Transverse colon (tissue), 3 donors: ENCODE measurements at regions not wholly inside any gene's neighbourhood (a gene's known extent, or its start where the extent isn't known, plus 50 kb on each side); places are given as distances from the start of the nearest gene placed in this dataset.

Experiments used
- POLR2A ChIP-seq: fragments of 450-650 bp; IDR thresholded peaks from one replicate; pipeline ENCODE4 v1.6.1; 2016; ENCODE audit warnings: antibody characterized with exemption, mild to moderate bottlenecking, moderate library complexity
- TF ChIP-seq, protein P1 (sequence below), 5 experiments: fragments of 200-600 bp in 3 of 5; fragments of 450-650 bp in 2 of 5; sonication (generic) in 3 of 5; IDR thresholded peaks; 1 replicate in 2 of 5; 2 replicates in 3 of 5; pipeline ENCODE4 v1.5.1; 2016 to 2017; ENCODE audit warnings: antibody characterized with exemption in 5 of 5, inconsistent platforms in 3 of 5, mild to moderate bottlenecking in 2 of 5, moderate library complexity in 1 of 5

DNA sequence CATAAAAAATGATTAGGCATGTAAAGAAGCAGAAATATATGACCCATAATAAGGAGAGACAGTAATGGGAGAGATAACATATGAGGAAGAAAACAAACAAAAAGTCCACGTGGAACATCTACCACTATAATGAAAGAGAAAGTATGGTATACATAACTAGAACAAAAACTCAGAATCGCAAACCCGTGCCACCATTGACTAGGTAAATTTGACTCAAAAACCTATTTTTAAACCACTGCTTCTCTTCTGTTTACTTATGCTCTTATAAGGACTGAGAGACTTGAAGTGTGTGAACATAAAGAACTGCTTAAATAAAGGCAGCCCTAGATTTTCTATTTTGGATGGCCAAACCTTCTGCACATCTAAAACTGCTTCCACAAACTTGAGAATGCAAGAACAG is 330.7 kb downstream of the CAAP1 start:
- TF ChIP-seq, protein P1, sequence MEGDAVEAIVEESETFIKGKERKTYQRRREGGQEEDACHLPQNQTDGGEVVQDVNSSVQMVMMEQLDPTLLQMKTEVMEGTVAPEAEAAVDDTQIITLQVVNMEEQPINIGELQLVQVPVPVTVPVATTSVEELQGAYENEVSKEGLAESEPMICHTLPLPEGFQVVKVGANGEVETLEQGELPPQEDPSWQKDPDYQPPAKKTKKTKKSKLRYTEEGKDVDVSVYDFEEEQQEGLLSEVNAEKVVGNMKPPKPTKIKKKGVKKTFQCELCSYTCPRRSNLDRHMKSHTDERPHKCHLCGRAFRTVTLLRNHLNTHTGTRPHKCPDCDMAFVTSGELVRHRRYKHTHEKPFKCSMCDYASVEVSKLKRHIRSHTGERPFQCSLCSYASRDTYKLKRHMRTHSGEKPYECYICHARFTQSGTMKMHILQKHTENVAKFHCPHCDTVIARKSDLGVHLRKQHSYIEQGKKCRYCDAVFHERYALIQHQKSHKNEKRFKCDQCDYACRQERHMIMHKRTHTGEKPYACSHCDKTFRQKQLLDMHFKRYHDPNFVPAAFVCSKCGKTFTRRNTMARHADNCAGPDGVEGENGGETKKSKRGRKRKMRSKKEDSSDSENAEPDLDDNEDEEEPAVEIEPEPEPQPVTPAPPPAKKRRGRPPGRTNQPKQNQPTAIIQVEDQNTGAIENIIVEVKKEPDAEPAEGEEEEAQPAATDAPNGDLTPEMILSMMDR (IDR thresholded peaks at IDR 0.05): no peak
- no peak for TF ChIP-seq POLR2A
